Ovary (tissue), 7 donors: ENCODE measurements at regions not wholly inside any gene's neighbourhood (a gene's known extent, or its start where the extent isn't known, plus 50 kb on each side); places are given as distances from the start of the nearest gene placed in this dataset.

Experiments used
- DNase-seq, 5 donors: peaks; one replicate each; pipeline ENCODE4 v3.0.0-alpha.2; 2019 to 2020
- H3K27ac ChIP-seq, 2 donors: fragments of 200-600 bp; one replicate each; pipeline versions ENCODE4 v1.5.1 to v1.8.0; 2019 to 2022
- H3K27me3 ChIP-seq: fragments of 200-600 bp; one replicate; pipeline ENCODE4 v1.8.0; 2022
- H3K36me3 ChIP-seq: fragments of 200-600 bp; sonication (generic); one replicate; pipeline ENCODE4 v1.5.1; 2019
- H3K4me1 ChIP-seq: one replicate; pipeline ENCODE4 v1.8.1; 2013; ENCODE audit warnings: mild to moderate bottlenecking, moderate library complexity; ENCODE audit not compliant: insufficient read depth
- H3K4me3 ChIP-seq: fragments of 200-600 bp; sonication (generic); one replicate; pipeline ENCODE4 v1.5.1; 2017
- H3K9me3 ChIP-seq, 2 donors: fragments of 200-600 bp in 1 of 2; sonication (generic) in 1 of 2; one replicate each; pipeline versions ENCODE4 v1.5.1 to v1.8.1; 2013 to 2019; ENCODE audit warnings: mild to moderate bottlenecking in 1 of 2, moderate library complexity in 1 of 2
- CTCF ChIP-seq, 3 donors: fragments of 450-650 bp in 2 of 3; fragments of 200-600 bp in 1 of 3; IDR thresholded peaks; one replicate each; pipeline versions ENCODE4 v1.5.1 to v1.8.0; 2016 to 2022; ENCODE audit warnings: antibody characterized with exemption in 3 of 3, mild to moderate bottlenecking in 1 of 3
- EP300 ChIP-seq: sonication (generic); formaldehyde crosslinking; IDR thresholded peaks from one replicate; pipeline ENCODE4 v1.6.1; 2017; ENCODE audit warnings: antibody characterized with exemption
- POLR2A ChIP-seq: fragments of 450-650 bp; IDR thresholded peaks from one replicate; pipeline ENCODE4 v1.6.1; 2017; ENCODE audit warnings: antibody characterized with exemption, mild to moderate bottlenecking, moderate library complexity
- WGBS, 3 donors: extraction: QIAGEN DNeasy Blood & Tissue Kit in 1 of 3; methylation state at CpG; one replicate each; pipeline versions ENCODE4 v1.1.5 to v1.1.7; 2013 to 2017; 5-methylcytosine and 5-hydroxymethylcytosine counted together
- intact Hi-C, 4 donors: fragments of 100-400 bp; cut with DNase I; formaldehyde crosslinking; loops; one replicate each; pipeline versions ENCODE4 v1.11.0 to v1.15.1; 2022 to 2023
- donor health status: DM: no; HTN: no; CAD: no; lungs with moderate emphysema.
- donor health status: DM: no; HTN: no; CAD: no.
- donor health status: Bipolar disorder and iron deficiency.
- donor health status: DM: no; HTN: no; CAD: no.
- donor health status: DM: yes; HTN: yes; CAD: no.

- H3K4me3 ChIP-seq: no peak overlapping the region
- H3K27me3 ChIP-seq: no peaks in the 10 kb centered on the region
- H3K4me1 ChIP-seq: no peaks in the 10 kb centered on the region
- H3K9me3 ChIP-seq: no peaks in the 10 kb centered on the region
- H3K27ac ChIP-seq: no peak overlapping the region
- H3K36me3 ChIP-seq: no peaks in the 10 kb centered on the region
- WGBS, 3 donors: 72 to 87% (median 76%) methylated on average over 23 to 24 of the region's 24 CpGs
- intact Hi-C loops: no loop called here
- TF ChIP-seq CTCF (IDR thresholded peaks at IDR 0.05): no peak
- TF ChIP-seq EP300: no peak
- TF ChIP-seq POLR2A: no peak
- no peak for DNase-seq
Measured at GRCh38 chr22:22125579-22126468, 118.8 kb upstream of the VPREB1 start.

- TF ChIP-seq EP300 (no peak), CTCF (IDR thresholded peaks at IDR 0.05) (no peak), POLR2A (no peak)
- H3K36me3 ChIP-seq: no peaks in the 10 kb centered on the region
- no peaks in the 10 kb centered on the region for H3K9me3 ChIP-seq
- H3K4me1 ChIP-seq: no peaks in the 10 kb centered on the region
- H3K4me3 ChIP-seq: no peak overlapping the region
- no peaks in the 10 kb centered on the region for H3K27me3 ChIP-seq
- 81 to 92% (median 84%) methylated on average over 19 of the region's 19 CpGs for WGBS, 3 donors
- intact Hi-C loops: no loop called here
- no peak for DNase-seq
- H3K27ac ChIP-seq: no peak overlapping the region
Measured at GRCh38 chr22:22125028-22125578, 119.5 kb upstream of the VPREB1 start.

GRCh38 chr22:22124374-22124773, 120.2 kb upstream of the VPREB1 start:
- H3K9me3 ChIP-seq: no peaks in the 10 kb centered on the region
- no peak for DNase-seq
- 85 to 95% (median 86%) methylated on average over 12 of the region's 12 CpGs for WGBS, 3 donors
- no peaks in the 10 kb centered on the region for H3K27me3 ChIP-seq
- no peaks in the 10 kb centered on the region for H3K36me3 ChIP-seq
- H3K27ac ChIP-seq: no peak overlapping the region
- H3K4me3 ChIP-seq: no peak overlapping the region
- intact Hi-C loops: no loop called here
- H3K4me1 ChIP-seq: no peaks in the 10 kb centered on the region
- TF ChIP-seq POLR2A: no peak

GRCh38 chr22:22123960-22124278, 120.7 kb upstream of the VPREB1 start:
- intact Hi-C loops: no loop called here
- no peaks in the 10 kb centered on the region for H3K27me3 ChIP-seq
- H3K4me1 ChIP-seq: no peaks in the 10 kb centered on the region
- no peak overlapping the region for H3K27ac ChIP-seq
- H3K9me3 ChIP-seq: no peaks in the 10 kb centered on the region
- no peaks in the 10 kb centered on the region for H3K36me3 ChIP-seq
- WGBS, 3 donors: 86 to 94% (median 87%) methylated on average over 15 of the region's 15 CpGs
- no peak for DNase-seq
- H3K4me3 ChIP-seq: no peak overlapping the region
- TF ChIP-seq EP300 (no peak), CTCF (IDR thresholded peaks at IDR 0.05) (no peak), POLR2A (no peak)
